ENCODE measurements at regions not wholly inside any gene's neighbourhood (a gene's known extent, or its start where the extent isn't known, plus 50 kb on each side); places are given as distances from the start of the nearest gene placed in this dataset.

DNA sequence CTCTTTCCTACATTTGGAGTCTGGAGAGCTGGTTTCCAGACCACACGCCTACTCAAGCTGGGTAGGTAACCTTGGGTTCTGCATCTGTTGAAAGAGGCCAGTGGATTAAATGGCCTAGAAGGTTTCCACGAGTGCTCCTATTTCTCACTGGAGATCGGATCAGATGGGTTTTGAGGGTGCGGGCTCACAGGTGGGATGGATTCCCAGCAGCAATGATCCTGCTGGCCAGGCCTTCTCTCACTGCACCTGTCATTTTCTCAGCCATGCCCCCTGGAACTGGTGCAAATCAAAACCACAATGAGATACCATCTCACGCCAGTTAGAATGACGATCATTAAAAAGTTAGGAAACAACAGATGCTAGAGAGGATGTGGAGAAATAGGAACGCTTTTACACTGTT lies 747.5 kb upstream of the RAB6C start:
- DNase-seq = no peak
- Histone ChIP-seq H3K9me2 (replicated peaks; ENCODE audit: insufficient read depth, low read length) (no peaks in the 10 kb centered on the region), H3K4me2 (ENCODE audit: low read depth, low read length) (no peak overlapping the region), H3K4me3 (ENCODE audit: low read length) (no peak overlapping the region), H2AFZ (ENCODE audit: low read length) (no peak overlapping the region), H4K20me1 (ENCODE audit: insufficient read depth, low read length) (no peaks in the 10 kb centered on the region), H3K9ac (ENCODE audit: low read length) (no peak overlapping the region), H3K4me1 (ENCODE audit: low read length) (no peaks in the 10 kb centered on the region), H3K79me2 (ENCODE audit: low read length) (no peaks in the 10 kb centered on the region), H3K9me3 (replicated peaks; ENCODE audit: insufficient read depth, low read length) (no peaks in the 10 kb centered on the region), H3K27ac (ENCODE audit: low read length) (no peak overlapping the region), H3F3A (ENCODE audit: insufficient read depth, low read length) (no peaks in the 10 kb centered on the region), H3K36me3 (replicated peaks; ENCODE audit: insufficient read depth, low read length) (no peaks in the 10 kb centered on the region), H3K27me3 (replicated peaks; ENCODE audit: insufficient read depth, low read length) (no peaks in the 10 kb centered on the region)
- TF ChIP-seq EZH2 (optimal IDR thresholded peaks at IDR 0.05; ENCODE audit: low read depth, low read length) = no peak
- TF ChIP-seq, protein P1, sequence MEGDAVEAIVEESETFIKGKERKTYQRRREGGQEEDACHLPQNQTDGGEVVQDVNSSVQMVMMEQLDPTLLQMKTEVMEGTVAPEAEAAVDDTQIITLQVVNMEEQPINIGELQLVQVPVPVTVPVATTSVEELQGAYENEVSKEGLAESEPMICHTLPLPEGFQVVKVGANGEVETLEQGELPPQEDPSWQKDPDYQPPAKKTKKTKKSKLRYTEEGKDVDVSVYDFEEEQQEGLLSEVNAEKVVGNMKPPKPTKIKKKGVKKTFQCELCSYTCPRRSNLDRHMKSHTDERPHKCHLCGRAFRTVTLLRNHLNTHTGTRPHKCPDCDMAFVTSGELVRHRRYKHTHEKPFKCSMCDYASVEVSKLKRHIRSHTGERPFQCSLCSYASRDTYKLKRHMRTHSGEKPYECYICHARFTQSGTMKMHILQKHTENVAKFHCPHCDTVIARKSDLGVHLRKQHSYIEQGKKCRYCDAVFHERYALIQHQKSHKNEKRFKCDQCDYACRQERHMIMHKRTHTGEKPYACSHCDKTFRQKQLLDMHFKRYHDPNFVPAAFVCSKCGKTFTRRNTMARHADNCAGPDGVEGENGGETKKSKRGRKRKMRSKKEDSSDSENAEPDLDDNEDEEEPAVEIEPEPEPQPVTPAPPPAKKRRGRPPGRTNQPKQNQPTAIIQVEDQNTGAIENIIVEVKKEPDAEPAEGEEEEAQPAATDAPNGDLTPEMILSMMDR (IDR thresholded peaks at IDR 0.05; ENCODE audit: low read length) = no peak
- TF ChIP-seq EZH2phosphoT487 (IDR thresholded peaks at IDR 0.05; ENCODE audit: low read length) = no peak

DNA sequence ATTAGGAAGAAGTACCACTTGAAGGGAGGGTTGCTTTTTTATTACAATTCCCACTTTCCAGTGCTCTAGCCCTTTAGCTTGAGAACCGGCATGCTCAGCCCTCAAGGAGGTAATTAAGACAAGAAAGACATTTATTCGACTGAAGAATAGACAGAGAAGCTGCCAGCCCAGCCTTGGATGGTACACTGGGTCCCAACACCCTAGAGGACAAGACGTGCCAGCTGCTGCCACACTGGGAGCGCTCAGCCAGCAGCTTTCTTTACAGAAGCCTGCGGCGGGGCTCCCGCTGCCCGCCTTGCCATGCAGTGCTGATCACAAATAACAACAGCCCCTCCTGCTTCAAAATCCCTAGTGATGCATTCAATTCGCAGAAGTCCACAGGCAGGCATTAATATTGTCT lies 746.3 kb upstream of the RAB6C start:
- Histone ChIP-seq H3K4me2 (ENCODE audit: low read depth, low read length) (no peak overlapping the region), H3K9me3 (replicated peaks; ENCODE audit: insufficient read depth, low read length) (no peaks in the 10 kb centered on the region), H3K27ac (ENCODE audit: low read length) (no peak overlapping the region), H3F3A (ENCODE audit: insufficient read depth, low read length) (no peaks in the 10 kb centered on the region), H3K27me3 (replicated peaks; ENCODE audit: insufficient read depth, low read length) (no peaks in the 10 kb centered on the region), H3K36me3 (replicated peaks; ENCODE audit: insufficient read depth, low read length) (no peaks in the 10 kb centered on the region), H3K9ac (ENCODE audit: low read length) (no peak overlapping the region), H2AFZ (ENCODE audit: low read length) (no peak overlapping the region), H3K9me2 (replicated peaks; ENCODE audit: insufficient read depth, low read length) (no peaks in the 10 kb centered on the region), H3K4me1 (ENCODE audit: low read length) (no peaks in the 10 kb centered on the region), H3K4me3 (ENCODE audit: low read length) (no peak overlapping the region), H3K79me2 (ENCODE audit: low read length) (no peaks in the 10 kb centered on the region), H4K20me1 (ENCODE audit: insufficient read depth, low read length) (no peaks in the 10 kb centered on the region)
- no peak for DNase-seq
- TF ChIP-seq EZH2 (optimal IDR thresholded peaks at IDR 0.05; ENCODE audit: low read depth, low read length) (no peak), EZH2phosphoT487 (IDR thresholded peaks at IDR 0.05; ENCODE audit: low read length) (no peak)
- TF ChIP-seq, protein P1 (IDR thresholded peaks at IDR 0.05; ENCODE audit: low read length) = no peak

DNA sequence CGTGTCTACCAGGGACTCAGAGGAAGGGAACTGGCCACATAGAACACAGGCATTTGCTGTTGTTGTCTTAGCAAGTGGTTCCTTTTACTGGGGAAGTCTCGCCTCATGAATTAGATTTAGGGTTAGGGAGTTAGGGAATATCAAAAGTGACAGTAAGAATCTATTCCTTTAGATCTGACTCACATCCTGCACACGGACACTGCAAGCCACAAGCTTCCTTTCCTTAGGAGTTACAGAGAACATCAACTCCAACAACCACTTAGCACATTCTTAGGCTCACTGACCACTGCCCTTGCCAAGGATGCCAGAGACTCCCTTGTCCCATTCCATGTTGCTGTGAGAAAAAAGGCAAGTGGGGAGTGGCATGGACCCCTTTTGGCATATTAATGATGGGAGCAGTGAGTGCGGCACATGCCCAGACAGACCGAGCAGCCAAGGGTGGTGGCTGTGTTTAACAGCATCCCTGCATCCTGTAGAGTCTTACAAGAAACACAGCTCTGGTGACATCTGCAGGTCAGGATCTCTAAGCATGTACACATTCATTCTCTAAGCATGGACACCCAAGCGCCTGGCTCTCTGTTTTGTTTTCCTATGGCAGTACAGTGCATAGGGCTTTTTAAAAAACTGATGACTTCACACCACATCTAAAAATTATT lies 745.6 kb upstream of the RAB6C start:
- H3K4me1 ChIP-seq (ENCODE audit: low read length) = no peaks in the 10 kb centered on the region
- H3K36me3 ChIP-seq (replicated peaks; ENCODE audit: insufficient read depth, low read length) = no peaks in the 10 kb centered on the region
- H3K79me2 ChIP-seq (ENCODE audit: low read length) = no peaks in the 10 kb centered on the region
- H3K9ac ChIP-seq (ENCODE audit: low read length) = no peak overlapping the region
- no peaks in the 10 kb centered on the region for H4K20me1 ChIP-seq (ENCODE audit: insufficient read depth, low read length)
- no peak overlapping the region for H3K4me3 ChIP-seq (ENCODE audit: low read length)
- TF ChIP-seq EZH2 (optimal IDR thresholded peaks at IDR 0.05; ENCODE audit: low read depth, low read length) (no peak), EZH2phosphoT487 (IDR thresholded peaks at IDR 0.05; ENCODE audit: low read length) (no peak)
- TF ChIP-seq, protein P1 (IDR thresholded peaks at IDR 0.05; ENCODE audit: low read length) = no peak
- no peaks in the 10 kb centered on the region for H3K9me3 ChIP-seq (replicated peaks; ENCODE audit: insufficient read depth, low read length)
- no peak overlapping the region for H2AFZ ChIP-seq (ENCODE audit: low read length)
- no peak overlapping the region for H3K27ac ChIP-seq (ENCODE audit: low read length)
- H3F3A ChIP-seq (ENCODE audit: insufficient read depth, low read length) = no peaks in the 10 kb centered on the region
- no peak for DNase-seq
- no peaks in the 10 kb centered on the region for H3K27me3 ChIP-seq (replicated peaks; ENCODE audit: insufficient read depth, low read length)
- H3K4me2 ChIP-seq (ENCODE audit: low read depth, low read length) = no peak overlapping the region
- H3K9me2 ChIP-seq (replicated peaks; ENCODE audit: insufficient read depth, low read length) = no peaks in the 10 kb centered on the region
